ENCODE measurements at regions not wholly inside any gene's neighbourhood (a gene's known extent, or its start where the extent isn't known, plus 50 kb on each side); places are given as distances from the start of the nearest gene placed in this dataset.
A peak's percentile ranks its signal among the peaks of the same experiment; 100 is the strongest.

- DNase-seq, result no peak
These were observed 121.1 kb upstream of the ACP3 start for GRCh38 chr3:132196113-132196512.

GRCh38 chr3:132198516-132198915 lies 118.7 kb upstream of the ACP3 start:
- DNase-seq, result no peak

- no peak for DNase-seq
These were observed 117.8 kb upstream of the ACP3 start for GRCh38 chr3:132199451-132199850.

- DNase-seq, result no peak
These were observed 114.6 kb upstream of the ACP3 start for GRCh38 chr3:132202586-132202985.

- no peak for DNase-seq
These were observed 113.2 kb upstream of the ACP3 start for GRCh38 chr3:132203889-132204596.

GRCh38 chr3:132205609-132206008 lies 111.6 kb upstream of the ACP3 start:
- DNase-seq, result no peak

- DNase-seq, result no peak
These were observed 107.4 kb upstream of the ACP3 start for GRCh38 chr3:132209855-132210254.

- DNase-seq, result peak in 1 of 2 donors; percentile 28
These were observed 106.5 kb upstream of the ACP3 start for GRCh38 chr3:132210476-132211346.

GRCh38 chr3:132211896-132212295 lies 105.3 kb upstream of the ACP3 start:
- no peak for DNase-seq

GRCh38 chr3:132218817-132219755 lies 98.1 kb upstream of the ACP3 start:
- no peak for DNase-seq

GRCh38 chr3:132220986-132221385 lies 96.2 kb upstream of the ACP3 start:
- no peak for DNase-seq

GRCh38 chr3:132222868-132223538 lies 94.2 kb upstream of the ACP3 start:
- no peak for DNase-seq

- no peak for DNase-seq
These were observed 91.5 kb upstream of the ACP3 start for GRCh38 chr3:132225664-132226063.

- DNase-seq, result no peak
These were observed 88.3 kb upstream of the ACP3 start for GRCh38 chr3:132228923-132229322.

GRCh38 chr3:132229641-132230040 lies 87.6 kb upstream of the ACP3 start:
- no peak for DNase-seq

GRCh38 chr3:132230156-132231000 lies 86.8 kb upstream of the ACP3 start:
- no peak for DNase-seq

GRCh38 chr3:132231633-132232032 lies 85.6 kb upstream of the ACP3 start:
- DNase-seq, result peak in 1 of 2 donors; percentile 5

GRCh38 chr3:132232231-132232792 lies 84.9 kb upstream of the ACP3 start:
- no peak for DNase-seq

- DNase-seq, result no peak
These were observed 80.2 kb upstream of the ACP3 start for GRCh38 chr3:132236701-132237651.

GRCh38 chr3:132237652-132238032 lies 79.6 kb upstream of the ACP3 start:
- DNase-seq, result no peak
